Caco-2 (cell line): ENCODE measurements at regions not wholly inside any gene's neighbourhood (a gene's known extent, or its start where the extent isn't known, plus 50 kb on each side); places are given as distances from the start of the nearest gene placed in this dataset.

Experiments used
- BruUV-seq: library from RNA; stranded (reverse); fragments of 400-500 nt; replicated peaks from 2 replicates; lab custom pipeline; 2021; lab: Mats Ljungman, UMichigan
- CTCF ChIA-PET: fragments of 300-600 bp; sonication (Branson Sonifier 250); formaldehyde crosslinking; loops from one replicate; lab custom pipeline; 2022; ENCODE audit warnings: antibody characterized with exemption; lab: Charles Lee
- POLR2A ChIA-PET: fragments of 300-600 bp; sonication (Branson Sonifier 250); formaldehyde crosslinking; loops from one replicate; lab custom pipeline; 2022; ENCODE audit warnings: antibody characterized with exemption; lab: Charles Lee
- DNase-seq, 2 experiments: peaks; one replicate each; pipeline versions ENCODE4 v3.0.0 to v3.0.0-alpha.2; 2020 to 2022
- H3K27me3 ChIP-seq: replicated peaks from 2 replicates; pipeline ENCODE4 v1.6.0; 2011; ENCODE audit warnings: low read length; ENCODE audit not compliant: control insufficient read depth, insufficient read depth
- H3K36me3 ChIP-seq: 2 replicates; pipeline ENCODE4 v1.5.1; 2011; ENCODE audit warnings: low read length; ENCODE audit not compliant: control insufficient read depth, insufficient read depth
- H3K4me1 ChIP-seq: fragments of 250-450 bp; sonication (Bioruptor Pico); 2 replicates; pipeline ENCODE4 v1.5.1; 2020; ENCODE audit warnings: mild to moderate bottlenecking
- H3K4me3 ChIP-seq: 2 replicates; pipeline ENCODE4 v1.5.1; 2011; ENCODE audit warnings: low read depth, mild to moderate bottlenecking, control low read depth, low read length
- H3K9me3 ChIP-seq: fragments of 250-450 bp; sonication (Bioruptor Pico); 2 replicates; pipeline ENCODE4 v1.5.1; 2020; ENCODE audit warnings: mild to moderate bottlenecking, moderate library complexity
- H3K27ac Mint-ChIP-seq: one replicate; pipeline ENCODE4 v1.8.0; 2022; ENCODE audit warnings: mixed read lengths; ENCODE audit not compliant: unreplicated experiment
- H3K27me3 Mint-ChIP-seq: one replicate; pipeline ENCODE4 v1.8.0; 2022; ENCODE audit warnings: mixed read lengths; ENCODE audit not compliant: insufficient read depth, unreplicated experiment
- H3K36me3 Mint-ChIP-seq: one replicate; pipeline ENCODE4 v1.8.0; 2022; ENCODE audit warnings: mild to moderate bottlenecking, mixed read lengths; ENCODE audit not compliant: insufficient read depth, unreplicated experiment
- H3K4me1 Mint-ChIP-seq: one replicate; pipeline ENCODE4 v1.8.0; 2022; ENCODE audit warnings: low read depth, mixed read lengths; ENCODE audit not compliant: unreplicated experiment
- H3K4me3 Mint-ChIP-seq: one replicate; pipeline ENCODE4 v1.8.0; 2022; ENCODE audit warnings: mild to moderate bottlenecking, moderate library complexity, mixed read lengths; ENCODE audit not compliant: unreplicated experiment
- H3K9me3 Mint-ChIP-seq: one replicate; pipeline ENCODE4 v1.8.0; 2022; ENCODE audit warnings: mixed read lengths; ENCODE audit not compliant: unreplicated experiment
- CTCF ChIP-seq, 2 experiments: fragments of 200-600 bp in 1 of 2; IDR thresholded peaks; 1 replicate in 1 of 2; 2 replicates in 1 of 2; pipeline versions ENCODE4 v1.5.1 to v1.8.0; 2011 to 2022; ENCODE audit warnings: antibody characterized with exemption in 1 of 2, control low read depth in 1 of 2, inconsistent platforms in 1 of 2, low read depth in 1 of 2, low read length in 1 of 2, mild to moderate bottlenecking in 1 of 2, moderate library complexity in 1 of 2; ENCODE audit not compliant: insufficient read depth in 1 of 2, severe bottlenecking in 1 of 2, unreplicated experiment in 1 of 2
- intact Hi-C: fragments of 100-400 bp; cut with micrococcal nuclease; formaldehyde crosslinking; loops from one replicate; pipeline ENCODE4 v1.10.0; 2022; ENCODE audit not compliant: unreplicated experiment

- ChIA-PET CTCF (no interaction called here), POLR2A (no interaction called here)
- intact Hi-C loops, result no loop called here
- no peak overlapping the region for H3K27ac Mint-ChIP-seq
- H3K4me1 Mint-ChIP-seq, result no peaks in the 10 kb centered on the region
- H3K9me3 Mint-ChIP-seq, result no peaks in the 10 kb centered on the region
- Histone ChIP-seq H3K9me3 (no peaks in the 10 kb centered on the region), H3K4me1 (no peaks in the 10 kb centered on the region), H3K4me3 (no peak overlapping the region), H3K27me3 (no peaks in the 10 kb centered on the region), H3K36me3 (no peaks in the 10 kb centered on the region)
- no peak overlapping the region for H3K4me3 Mint-ChIP-seq
- H3K36me3 Mint-ChIP-seq, result no peaks in the 10 kb centered on the region
- no peak for TF ChIP-seq CTCF (IDR thresholded peaks at IDR 0.05; ENCODE audit: insufficient read depth in 1 of 2, low read depth in 1 of 2, low read length in 1 of 2, severe bottlenecking in 1 of 2, unreplicated experiment in 1 of 2)
- peaks cover 8% of the 10 kb centered on the region for H3K27me3 Mint-ChIP-seq
- no peak for DNase-seq
- BruUV-seq, result no TSS peak
Measured at GRCh38 chr9:86557918-86558317, 203.7 kb upstream of the TUT7 start.

DNA sequence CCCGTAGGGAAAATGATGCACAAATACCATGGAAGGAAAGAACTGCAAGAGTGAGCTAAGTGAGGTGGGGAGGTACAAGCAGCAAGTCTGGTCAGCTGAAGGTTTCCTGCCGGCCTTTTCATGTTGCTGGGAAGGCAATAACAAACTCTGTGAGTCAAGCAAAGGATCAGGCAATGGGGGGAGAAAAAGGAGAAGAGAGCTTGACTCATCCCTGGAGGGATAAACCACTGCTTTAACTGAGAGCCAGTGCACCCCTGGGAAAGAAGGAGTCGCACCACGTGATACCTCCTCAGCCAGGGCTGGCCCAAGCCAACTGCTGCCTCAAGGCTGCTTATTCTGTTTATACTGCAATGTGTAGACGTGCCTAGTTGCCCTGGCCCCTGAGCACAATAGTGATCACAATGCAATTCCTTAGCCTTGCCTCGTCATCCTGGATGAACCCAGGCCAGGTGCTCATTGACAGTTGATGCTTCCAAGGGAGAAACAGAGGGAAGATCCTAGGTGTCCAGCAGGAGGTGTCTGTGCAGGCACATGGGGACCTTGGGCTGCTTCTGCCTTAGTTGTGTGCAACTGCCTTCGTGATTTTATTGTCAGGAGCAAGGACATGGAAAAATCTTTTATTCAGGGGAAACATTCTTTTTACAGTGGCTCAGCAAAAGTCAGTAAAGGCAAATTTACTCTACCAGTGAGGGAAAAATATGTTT lies 203.0 kb upstream of the TUT7 start:
- H3K4me1 ChIP-seq, result no peaks in the 10 kb centered on the region
- no peak overlapping the region for H3K4me3 ChIP-seq
- CTCF ChIA-PET, result no interaction called here
- H3K27me3 ChIP-seq, result no peaks in the 10 kb centered on the region
- BruUV-seq, result no TSS peak
- H3K27ac Mint-ChIP-seq, result no peak overlapping the region
- no peaks in the 10 kb centered on the region for H3K36me3 ChIP-seq
- H3K36me3 Mint-ChIP-seq, result no peaks in the 10 kb centered on the region
- no peak for TF ChIP-seq CTCF (IDR thresholded peaks at IDR 0.05; ENCODE audit: insufficient read depth in 1 of 2, low read depth in 1 of 2, low read length in 1 of 2, severe bottlenecking in 1 of 2, unreplicated experiment in 1 of 2)
- no peak for DNase-seq
- no peaks in the 10 kb centered on the region for H3K9me3 ChIP-seq
- H3K4me3 Mint-ChIP-seq, result no peak overlapping the region
- no peaks in the 10 kb centered on the region for H3K4me1 Mint-ChIP-seq
- H3K27me3 Mint-ChIP-seq, result peaks cover 8% of the 10 kb centered on the region
- no peaks in the 10 kb centered on the region for H3K9me3 Mint-ChIP-seq
- POLR2A ChIA-PET, result no interaction called here
- intact Hi-C loops, result no loop called here

GRCh38 chr9:86555661-86556060 lies 201.5 kb upstream of the TUT7 start:
- no peaks in the 10 kb centered on the region for H3K36me3 Mint-ChIP-seq
- ChIA-PET CTCF (no interaction called here), POLR2A (no interaction called here)
- H3K27me3 ChIP-seq, result no peaks in the 10 kb centered on the region
- no peak overlapping the region for H3K27ac Mint-ChIP-seq
- H3K4me1 Mint-ChIP-seq, result no peaks in the 10 kb centered on the region
- no peak overlapping the region for H3K4me3 ChIP-seq
- intact Hi-C loops, result no loop called here
- no TSS peak for BruUV-seq
- no peak overlapping the region for H3K4me3 Mint-ChIP-seq
- no peaks in the 10 kb centered on the region for H3K9me3 ChIP-seq
- H3K4me1 ChIP-seq, result no peaks in the 10 kb centered on the region; the same call in 1 of the 2 replicates
- H3K36me3 ChIP-seq, result no peaks in the 10 kb centered on the region
- no peaks in the 10 kb centered on the region for H3K9me3 Mint-ChIP-seq
- TF ChIP-seq CTCF (IDR thresholded peaks at IDR 0.05; ENCODE audit: insufficient read depth in 1 of 2, low read depth in 1 of 2, low read length in 1 of 2, severe bottlenecking in 1 of 2, unreplicated experiment in 1 of 2), result no peak
- peaks cover 8% of the 10 kb centered on the region for H3K27me3 Mint-ChIP-seq
- no peak for DNase-seq
